NB4 (cell line): ENCODE measurements at regions not wholly inside any gene's neighbourhood (a gene's known extent, or its start where the extent isn't known, plus 50 kb on each side); places are given as distances from the start of the nearest gene placed in this dataset.

Experiments
- CTCF ChIP-seq: IDR thresholded peaks from one replicate; pipeline ENCODE4 v1.5.1; 2012; ENCODE audit warnings: low read depth, low read length
- MYC ChIP-seq: IDR thresholded peaks from 2 replicates; pipeline ENCODE4 v1.6.1; 2011; ENCODE audit warnings: low read depth, low read length
- POLR2A ChIP-seq: IDR thresholded peaks from 2 replicates; pipeline ENCODE4 v1.6.1; 2011; ENCODE audit warnings: mild to moderate bottlenecking; ENCODE audit not compliant: insufficient read length; ENCODE audit errors: extremely low read depth

DNA sequence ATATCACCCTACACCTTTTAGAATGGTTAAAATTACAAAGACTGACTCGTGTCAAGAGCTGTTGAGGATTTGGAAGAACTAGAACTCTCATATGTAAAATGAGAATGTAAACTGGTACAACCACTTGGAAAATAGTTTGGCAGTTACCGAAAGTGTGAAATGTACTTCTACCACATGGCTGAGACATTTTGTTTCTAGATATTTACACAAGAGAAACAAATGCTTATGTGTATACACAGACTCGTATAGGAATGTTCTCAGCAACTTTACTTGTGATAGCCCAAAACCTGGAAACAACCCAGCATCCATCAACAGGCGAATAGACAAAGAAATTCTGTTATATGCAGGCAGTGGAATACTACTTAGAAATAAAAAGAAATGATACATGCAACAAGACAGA is 103.0 kb downstream of the BRMS1L start:
- TF ChIP-seq CTCF (no peak), POLR2A (no peak), MYC (no peak)
